Ectodermal cell (in vitro differentiated cells): ENCODE measurements at regions not wholly inside any gene's neighbourhood (a gene's known extent, or its start where the extent isn't known, plus 50 kb on each side); places are given as distances from the start of the nearest gene placed in this dataset.

ENCODE experiments used
- H3K27ac ChIP-seq: 2 replicates; pipeline ENCODE4 v1.7.0; 2013; ENCODE audit warnings: mild to moderate bottlenecking, low read depth, low read length; ENCODE audit not compliant: insufficient read depth, poor library complexity, severe bottlenecking
- H3K27me3 ChIP-seq: 2 replicates; pipeline ENCODE4 v1.7.0; 2013; ENCODE audit warnings: mild to moderate bottlenecking, low read length; ENCODE audit not compliant: insufficient read depth, control insufficient read depth, poor library complexity, severe bottlenecking
- H3K36me3 ChIP-seq: one replicate; pipeline ENCODE4 v1.7.0; 2013; ENCODE audit warnings: low read length; ENCODE audit not compliant: control insufficient read depth, insufficient read depth
- H3K4me1 ChIP-seq: one replicate; pipeline ENCODE4 v1.7.0; 2013; ENCODE audit warnings: low read length; ENCODE audit not compliant: control insufficient read depth, insufficient read depth
- H3K4me3 ChIP-seq: 2 replicates; pipeline ENCODE4 v1.7.0; 2013; ENCODE audit warnings: low read depth, low read length, control low read depth; ENCODE audit not compliant: insufficient read depth
- H3K9me3 ChIP-seq: 2 replicates; pipeline ENCODE4 v1.7.0; 2013; ENCODE audit warnings: mild to moderate bottlenecking, low read length, moderate library complexity; ENCODE audit not compliant: control insufficient read depth
- WGBS, 2 experiments: methylation state at CpG; one replicate each; pipeline ENCODE4 v1.1.7; 2013; ENCODE audit warnings: missing lambda C conversion rate in 2 of 2; 5-methylcytosine and 5-hydroxymethylcytosine counted together

DNA sequence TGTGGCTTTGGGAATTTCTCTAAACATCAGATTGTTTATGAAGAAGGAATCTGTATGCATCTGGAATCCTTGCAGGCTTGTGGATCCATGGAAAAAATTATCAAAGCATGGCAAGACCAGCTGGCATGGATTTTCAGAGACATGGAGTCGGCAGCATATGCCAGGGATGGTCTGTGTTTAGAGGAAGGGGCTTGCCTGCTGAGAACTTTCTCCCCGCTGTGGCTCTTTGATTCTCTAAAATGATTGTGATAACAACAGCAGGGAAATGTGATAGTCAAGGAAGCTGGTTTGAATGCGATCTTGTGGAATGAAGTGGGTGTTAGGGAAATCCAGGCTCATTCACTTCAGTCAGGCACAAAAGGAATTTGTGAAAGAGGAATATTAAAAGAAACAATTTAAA is 245.7 kb upstream of the THRB start:
- H3K4me1 ChIP-seq: peaks cover 11% of the 10 kb centered on the region
- H3K36me3 ChIP-seq: no peaks in the 10 kb centered on the region
- no peaks in the 10 kb centered on the region for H3K9me3 ChIP-seq
- H3K27ac ChIP-seq: no peak overlapping the region
- no peaks in the 10 kb centered on the region for H3K27me3 ChIP-seq
- 32 to 47% methylated on average over 3 of the region's 3 CpGs for WGBS, 2 experiments
- H3K4me3 ChIP-seq: no peak overlapping the region

DNA sequence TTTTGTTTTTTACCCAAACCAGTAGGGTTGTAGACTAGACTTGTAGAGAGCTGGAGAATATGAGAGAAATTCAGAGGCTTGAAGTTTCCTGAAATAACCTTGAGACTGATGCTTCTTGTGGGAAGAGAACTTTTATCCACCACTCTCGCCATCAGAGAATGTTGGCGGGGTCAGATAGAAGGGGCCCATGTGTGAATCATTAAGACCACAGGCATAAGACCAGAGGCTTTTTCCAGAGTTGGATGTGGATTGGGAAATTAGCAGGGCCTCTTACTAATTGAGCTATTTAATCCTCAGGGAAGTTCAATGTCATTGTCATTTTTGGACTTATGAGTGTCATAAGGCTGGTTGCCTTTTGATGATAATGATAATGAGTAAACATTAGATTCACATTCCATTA is 246.9 kb upstream of the THRB start:
- Histone ChIP-seq H3K4me1 (peaks cover 3% of the 10 kb centered on the region), H3K27ac (no peak overlapping the region), H3K9me3 (no peaks in the 10 kb centered on the region), H3K27me3 (no peaks in the 10 kb centered on the region), H3K4me3 (no peak overlapping the region), H3K36me3 (no peaks in the 10 kb centered on the region)
- WGBS, 2 experiments: 95 to 100% methylated on average over 2 of the region's 2 CpGs

DNA sequence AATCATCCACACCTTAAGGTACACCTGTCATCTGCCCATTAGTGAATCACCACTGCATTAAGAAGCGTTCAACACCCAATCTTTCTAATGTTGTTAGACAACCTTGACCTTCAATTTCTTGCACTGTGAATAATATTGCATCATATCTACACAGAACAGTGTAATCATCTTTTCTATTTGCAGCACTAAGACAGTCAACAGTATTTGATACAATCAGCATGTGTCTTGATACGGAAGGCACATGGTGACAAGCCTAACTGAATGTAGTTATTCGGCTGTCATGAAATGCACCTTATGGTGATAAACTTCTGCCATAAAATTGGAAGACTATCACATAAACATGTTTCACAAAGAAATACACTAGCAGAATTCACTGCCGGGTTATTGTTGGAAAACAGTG is 253.9 kb upstream of the THRB start:
- Histone ChIP-seq H3K4me3 (no peak overlapping the region), H3K27ac (no peak overlapping the region), H3K9me3 (no peaks in the 10 kb centered on the region), H3K4me1 (no peaks in the 10 kb centered on the region), H3K36me3 (no peaks in the 10 kb centered on the region), H3K27me3 (no peaks in the 10 kb centered on the region)
- WGBS, 2 experiments: 96% methylated on average over 4 of the region's 4 CpGs

DNA sequence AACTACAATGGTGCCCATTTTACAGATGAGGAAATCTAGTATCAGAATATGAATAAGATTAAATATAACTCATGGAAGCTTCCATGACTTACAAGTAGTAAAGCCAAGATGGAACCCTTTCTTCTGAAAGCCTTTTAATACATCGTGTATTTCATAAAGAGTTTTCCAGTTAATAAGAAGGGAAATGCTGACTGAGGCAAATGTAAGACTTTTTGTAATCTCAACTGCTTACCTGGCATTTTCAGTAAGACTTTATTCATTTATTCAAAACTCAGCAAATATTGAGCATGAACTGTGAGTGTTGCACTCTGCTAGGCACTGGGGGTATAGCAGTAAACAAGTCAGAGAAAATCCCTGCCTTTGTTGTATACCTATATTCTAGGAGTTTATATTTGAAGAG is 256.4 kb upstream of the THRB start:
- Histone ChIP-seq H3K27ac (no peak overlapping the region), H3K4me1 (peaks cover 7% of the 10 kb centered on the region), H3K4me3 (no peak overlapping the region), H3K36me3 (no peaks in the 10 kb centered on the region), H3K27me3 (no peaks in the 10 kb centered on the region), H3K9me3 (no peaks in the 10 kb centered on the region)
- WGBS, 2 experiments: 100% methylated on average over 1 of the region's 1 CpG; no CpG with 5 or more reads in 1 of the 2 experiments

DNA sequence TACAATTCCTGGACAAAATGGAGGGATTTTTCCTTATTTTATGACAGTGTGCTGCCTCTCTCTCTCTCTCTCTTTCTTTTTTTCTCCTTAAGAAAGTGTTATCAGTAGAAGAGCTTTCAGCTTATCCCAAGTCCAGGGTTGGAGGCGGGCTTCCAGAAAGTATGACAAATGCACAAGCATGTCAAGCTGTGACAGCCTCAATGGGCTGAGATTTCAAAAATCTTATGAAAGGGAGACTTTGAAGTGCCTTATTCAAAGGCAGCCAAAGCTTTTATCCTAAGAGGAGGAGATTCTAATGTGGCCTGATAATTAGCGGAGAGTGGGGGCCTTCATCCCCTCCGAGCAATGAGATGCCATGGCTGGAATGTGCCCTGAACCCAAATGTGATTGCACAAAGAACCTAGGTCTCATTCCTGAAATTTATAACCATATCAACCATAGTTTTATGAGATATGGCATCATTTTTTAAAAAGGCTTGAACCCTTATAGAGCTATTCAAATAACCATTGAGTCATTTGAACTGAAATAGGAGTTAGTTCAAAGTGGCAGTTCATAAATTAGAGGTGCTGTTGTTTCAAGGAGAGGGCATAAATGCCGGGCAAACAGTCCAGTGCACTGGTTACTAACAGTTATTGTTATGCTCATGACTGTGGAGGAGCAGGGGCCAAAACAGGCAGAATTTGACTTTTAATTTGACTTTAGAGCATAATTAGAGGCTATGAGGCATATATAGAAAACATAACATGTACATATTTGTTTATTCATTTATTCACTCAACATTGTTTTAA is 261.6 kb upstream of the THRB start:
- no peak overlapping the region for H3K27ac ChIP-seq
- H3K36me3 ChIP-seq: no peaks in the 10 kb centered on the region
- H3K27me3 ChIP-seq: no peaks in the 10 kb centered on the region
- H3K4me3 ChIP-seq: no peak overlapping the region
- H3K9me3 ChIP-seq: no peaks in the 10 kb centered on the region
- 85 to 93% methylated on average over 4 of the region's 4 CpGs for WGBS, 2 experiments
- peaks cover 16% of the 10 kb centered on the region for H3K4me1 ChIP-seq

DNA sequence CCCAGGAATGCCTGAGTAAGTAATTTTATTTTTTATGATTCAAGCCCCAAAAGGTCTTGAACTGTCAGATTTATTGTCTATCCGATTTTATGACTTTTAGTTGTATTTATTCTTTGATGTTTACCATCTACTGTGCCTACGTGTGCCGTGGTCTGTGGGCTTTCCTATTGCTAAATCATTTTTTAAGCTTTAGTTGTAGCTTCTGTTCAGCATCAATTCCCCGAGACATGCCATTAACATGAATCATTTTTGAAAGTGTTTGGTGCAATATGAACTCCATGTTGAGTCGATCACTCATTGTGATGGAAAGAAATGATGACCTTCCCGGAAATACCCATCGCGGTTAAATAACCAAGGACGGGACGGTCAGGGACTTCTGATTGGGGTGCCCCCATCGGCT is 268.7 kb upstream of the THRB start:
- WGBS, 2 experiments: 94 to 97% methylated on average over 10 to 11 of the region's 11 CpGs
- Histone ChIP-seq H3K4me3 (no peak overlapping the region), H3K27ac (no peak overlapping the region), H3K4me1 (no peaks in the 10 kb centered on the region), H3K27me3 (no peaks in the 10 kb centered on the region), H3K9me3 (no peaks in the 10 kb centered on the region), H3K36me3 (no peaks in the 10 kb centered on the region)

DNA sequence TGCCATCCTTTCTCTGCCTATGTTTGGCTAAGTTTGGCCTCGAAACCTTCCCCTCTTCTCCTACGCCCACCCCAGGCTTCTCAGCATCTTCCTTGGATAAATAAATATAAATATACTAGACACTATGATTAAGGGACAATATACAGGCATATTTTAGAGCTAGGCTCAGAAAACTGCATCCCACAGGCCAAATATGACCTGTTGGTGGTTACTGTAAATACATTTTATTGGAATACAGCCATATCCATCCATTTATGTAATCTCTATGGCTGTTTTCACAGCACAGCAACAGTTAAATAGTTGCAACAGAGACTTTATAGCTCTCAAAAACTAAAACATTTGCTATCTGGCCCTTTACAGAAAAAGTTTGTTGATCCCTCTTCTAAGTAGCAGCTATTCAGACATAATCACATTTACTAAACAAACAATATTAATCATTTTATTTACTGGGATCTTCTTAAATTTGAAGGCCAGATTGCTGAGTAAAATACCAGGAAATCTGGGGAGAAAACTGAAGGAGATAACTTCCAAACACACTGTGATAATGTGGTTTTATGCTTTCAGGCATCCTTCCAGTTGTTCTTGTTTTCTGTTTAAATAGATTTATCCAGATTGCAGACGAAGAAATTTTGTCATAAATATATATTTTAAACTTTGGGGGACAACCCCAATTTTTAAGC is 269.7 kb upstream of the THRB start:
- no peaks in the 10 kb centered on the region for H3K36me3 ChIP-seq
- no peaks in the 10 kb centered on the region for H3K9me3 ChIP-seq
- no peak overlapping the region for H3K4me3 ChIP-seq
- H3K27me3 ChIP-seq: no peaks in the 10 kb centered on the region
- H3K4me1 ChIP-seq: no peaks in the 10 kb centered on the region
- WGBS, 2 experiments: 100% methylated on average over 2 of the region's 3 CpGs; no CpG with 5 or more reads in 1 of the 2 experiments
- no peak overlapping the region for H3K27ac ChIP-seq

DNA sequence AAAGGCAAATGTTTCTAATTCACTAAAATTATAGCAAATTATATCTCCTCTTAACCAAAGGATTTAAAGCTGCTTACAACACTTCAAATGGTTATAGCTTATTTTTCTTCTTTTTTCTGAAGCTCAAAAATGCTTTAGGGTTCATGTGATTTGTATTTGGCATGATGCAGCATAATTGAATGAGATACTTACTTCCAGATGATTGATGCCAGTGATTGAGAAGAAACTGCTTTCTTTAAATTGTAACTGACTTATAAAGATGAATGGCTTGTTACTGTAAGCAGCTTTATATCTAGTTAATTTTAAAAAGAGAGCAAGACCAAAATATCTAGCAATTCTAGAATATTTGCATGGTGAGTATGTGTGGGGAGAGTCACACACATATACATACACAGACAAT is 270.7 kb upstream of the THRB start:
- H3K9me3 ChIP-seq: no peaks in the 10 kb centered on the region
- no peak overlapping the region for H3K27ac ChIP-seq
- no peak overlapping the region for H3K4me3 ChIP-seq
- no peaks in the 10 kb centered on the region for H3K27me3 ChIP-seq
- H3K4me1 ChIP-seq: no peaks in the 10 kb centered on the region
- H3K36me3 ChIP-seq: no peaks in the 10 kb centered on the region

DNA sequence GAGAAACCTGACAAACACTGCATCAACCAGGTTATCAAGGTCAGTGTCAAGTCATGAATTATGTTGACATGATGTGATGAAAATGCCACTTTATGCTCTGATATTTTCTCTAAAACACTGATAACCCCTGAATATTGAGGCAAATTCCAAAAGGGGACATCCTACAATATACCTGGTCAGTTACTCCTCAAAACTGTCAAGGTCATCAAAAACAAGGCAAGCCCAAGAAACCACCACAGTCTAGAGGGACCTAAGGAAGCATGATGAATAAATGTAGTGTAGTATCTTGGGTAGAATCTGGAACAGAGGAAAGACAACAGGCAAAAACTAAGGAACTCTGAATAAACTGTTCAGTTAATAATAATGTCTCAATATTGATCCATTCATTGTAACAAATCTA is 275.3 kb upstream of the THRB start:
- no peaks in the 10 kb centered on the region for H3K27me3 ChIP-seq
- H3K4me1 ChIP-seq: no peaks in the 10 kb centered on the region
- no peak overlapping the region for H3K27ac ChIP-seq

DNA sequence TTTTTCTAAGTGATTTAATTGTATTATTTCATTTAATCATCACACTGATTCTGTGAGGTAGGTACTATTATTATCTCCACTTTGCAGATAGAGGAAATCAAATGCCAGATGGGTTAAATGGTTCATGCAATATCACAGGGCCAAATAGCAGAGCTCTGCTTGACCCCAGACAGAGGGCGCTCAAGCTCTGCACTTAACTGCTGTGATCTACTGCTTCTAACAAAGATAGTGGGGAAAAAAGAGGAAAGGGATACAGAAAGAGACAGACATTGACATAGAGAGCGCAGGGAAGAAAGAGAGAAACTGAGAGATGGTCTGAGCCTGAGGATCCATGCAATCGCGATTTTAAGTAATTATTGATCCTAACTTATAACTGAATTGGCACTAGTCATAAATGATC is 279.1 kb upstream of the THRB start:
- no peaks in the 10 kb centered on the region for H3K4me1 ChIP-seq
- WGBS, 2 experiments: 17 to 36% methylated on average over 2 to 4 of the region's 4 CpGs
- H3K27ac ChIP-seq: no peak overlapping the region
- no peaks in the 10 kb centered on the region for H3K36me3 ChIP-seq
- H3K9me3 ChIP-seq: no peaks in the 10 kb centered on the region
- no peak overlapping the region for H3K4me3 ChIP-seq
- H3K27me3 ChIP-seq: no peaks in the 10 kb centered on the region

More for the DNA sequence above, 275.3 kb upstream of the THRB start:
- Histone ChIP-seq H3K36me3 (no peaks in the 10 kb centered on the region), H3K9me3 (no peaks in the 10 kb centered on the region), H3K4me3 (no peak overlapping the region)
